Natural killer cell (primary cell): ENCODE measurements at regions not wholly inside any gene's neighbourhood (a gene's known extent, or its start where the extent isn't known, plus 50 kb on each side); places are given as distances from the start of the nearest gene placed in this dataset.

Source experiments
- ATAC-seq, 3 donors: fragments of 150-1000 bp in 2 of 3; fragments of 200-7000 bp in 1 of 3; cut with Tn5 transposase; 1 replicate in 1 of 3; 2 replicates in 2 of 3; pipeline ENCODE4 v1.10.0; 2021; ENCODE audit warnings: mild to moderate bottlenecking in 2 of 3, moderate library complexity in 2 of 3
- DNase-seq, 2 donors: peaks; one replicate each; pipeline versions ENCODE4 v3.0.0 to v3.0.0-alpha.2; 2013 to 2021; ENCODE audit warnings: mixed read lengths in 1 of 2
- H3K27ac ChIP-seq: one replicate; pipeline ENCODE4 v1.5.1; 2013; ENCODE audit warnings: mild to moderate bottlenecking, low read length
- H3K27me3 ChIP-seq: one replicate; pipeline ENCODE4 v1.6.1; 2013; ENCODE audit warnings: low read length; ENCODE audit not compliant: control insufficient read depth, insufficient read depth
- H3K36me3 ChIP-seq: one replicate; pipeline ENCODE4 v1.6.1; 2013; ENCODE audit warnings: low read length; ENCODE audit not compliant: control insufficient read depth, insufficient read depth
- H3K4me1 ChIP-seq: one replicate; pipeline ENCODE4 v1.6.1; 2013; ENCODE audit warnings: low read length; ENCODE audit not compliant: control insufficient read depth, insufficient read depth
- H3K4me3 ChIP-seq: one replicate; pipeline ENCODE4 v1.5.1; 2013; ENCODE audit warnings: low read length
- H3K9me3 ChIP-seq: one replicate; pipeline ENCODE4 v1.6.1; 2013; ENCODE audit warnings: low read length; ENCODE audit not compliant: control insufficient read depth, insufficient read depth
- H3K27ac Mint-ChIP-seq, 2 donors: one replicate each; pipeline ENCODE4 v1.8.0; 2022; ENCODE audit warnings: mild to moderate bottlenecking in 2 of 2, mixed read lengths in 2 of 2, moderate library complexity in 1 of 2
- H3K27me3 Mint-ChIP-seq, 2 donors: one replicate each; pipeline ENCODE4 v1.8.0; 2022; ENCODE audit warnings: low read depth in 2 of 2, mixed read lengths in 2 of 2
- H3K36me3 Mint-ChIP-seq: one replicate; pipeline ENCODE4 v1.8.0; 2022; ENCODE audit warnings: mixed read lengths
- H3K4me1 Mint-ChIP-seq, 2 donors: one replicate each; pipeline ENCODE4 v1.8.0; 2022; ENCODE audit warnings: mixed read lengths in 2 of 2
- H3K4me3 Mint-ChIP-seq: one replicate; pipeline ENCODE4 v1.8.0; 2022; ENCODE audit warnings: mild to moderate bottlenecking, moderate library complexity, mixed read lengths
- H3K9me3 Mint-ChIP-seq, 2 donors: one replicate each; pipeline ENCODE4 v1.8.0; 2022; ENCODE audit warnings: mixed read lengths in 2 of 2
- CTCF ChIP-seq: fragments of 200-600 bp; IDR thresholded peaks from one replicate; pipeline ENCODE4 v1.8.0; 2022; ENCODE audit warnings: antibody characterized with exemption
- WGBS: methylation state at CpG from one replicate; pipeline ENCODE4 v1.1.7; 2013; ENCODE audit warnings: missing lambda C conversion rate; ENCODE audit not compliant: insufficient coverage; 5-methylcytosine and 5-hydroxymethylcytosine counted together
- intact Hi-C: fragments of 100-400 bp; cut with micrococcal nuclease; formaldehyde crosslinking; loops from one replicate; pipeline ENCODE4 v1.14.2; 2022

- Histone ChIP-seq H3K9me3 (no peaks in the 10 kb centered on the region), H3K4me3 (no peak overlapping the region), H3K27me3 (no peaks in the 10 kb centered on the region), H3K27ac (no peak overlapping the region), H3K4me1 (no peaks in the 10 kb centered on the region), H3K36me3 (no peaks in the 10 kb centered on the region)
- no peak for ATAC-seq
- no peaks in the 10 kb centered on the region for H3K4me1 Mint-ChIP-seq
- no peak for TF ChIP-seq CTCF
- peaks cover 2 to 3% of the 10 kb centered on the region in 2 donors for H3K9me3 Mint-ChIP-seq
- peaks cover 0 to under 1% of the 10 kb centered on the region in 2 donors for H3K27me3 Mint-ChIP-seq
- intact Hi-C loops, result no loop called here
- H3K27ac Mint-ChIP-seq, result no peak overlapping the region
- WGBS, result 77% methylated on average over 4 of the region's 4 CpGs
- no peaks in the 10 kb centered on the region for H3K36me3 Mint-ChIP-seq
- H3K4me3 Mint-ChIP-seq, result no peak overlapping the region
- no peak for DNase-seq
Observed at GRCh38 chr15:96807361-96807760, 476.9 kb downstream of the NR2F2 start.

- H3K27ac ChIP-seq, result no peak overlapping the region
- Mint-ChIP-seq H3K9me3 (peaks cover 0 to 4% of the 10 kb centered on the region in 2 donors), H3K4me3 (no peak overlapping the region), H3K36me3 (no peaks in the 10 kb centered on the region), H3K27ac (no peak overlapping the region), H3K4me1 (no peaks in the 10 kb centered on the region), H3K27me3 (peaks cover 0 to 8% of the 10 kb centered on the region in 2 donors)
- TF ChIP-seq CTCF, result no peak
- no peaks in the 10 kb centered on the region for H3K9me3 ChIP-seq
- no CpG with 5 or more reads among the region's 2 CpGs for WGBS
- H3K36me3 ChIP-seq, result no peaks in the 10 kb centered on the region
- H3K27me3 ChIP-seq, result no peaks in the 10 kb centered on the region
- DNase-seq (no peak), ATAC-seq (no peak)
- no peaks in the 10 kb centered on the region for H3K4me1 ChIP-seq
- no peak overlapping the region for H3K4me3 ChIP-seq
- intact Hi-C loops, result no loop called here
Observed at GRCh38 chr15:96817900-96818299, 487.4 kb downstream of the NR2F2 start.

GRCh38 chr15:96818861-96819260, 488.4 kb downstream of the NR2F2 start:
- Mint-ChIP-seq H3K27me3 (peaks cover 0 to 8% of the 10 kb centered on the region in 2 donors), H3K36me3 (no peaks in the 10 kb centered on the region), H3K27ac (no peak overlapping the region), H3K4me1 (no peaks in the 10 kb centered on the region), H3K9me3 (peaks cover 0 to 4% of the 10 kb centered on the region in 2 donors), H3K4me3 (no peak overlapping the region)
- no peak for ATAC-seq
- Histone ChIP-seq H3K4me3 (no peak overlapping the region), H3K4me1 (no peaks in the 10 kb centered on the region), H3K9me3 (no peaks in the 10 kb centered on the region), H3K36me3 (no peaks in the 10 kb centered on the region), H3K27ac (no peak overlapping the region), H3K27me3 (no peaks in the 10 kb centered on the region)
- WGBS, result 82% methylated on average over 3 of the region's 4 CpGs
- TF ChIP-seq CTCF, result no peak
- no peak for DNase-seq
- intact Hi-C loops, result no loop called here

- Histone ChIP-seq H3K9me3 (no peaks in the 10 kb centered on the region), H3K27me3 (no peaks in the 10 kb centered on the region), H3K4me1 (no peaks in the 10 kb centered on the region), H3K36me3 (no peaks in the 10 kb centered on the region), H3K4me3 (no peak overlapping the region), H3K27ac (no peak overlapping the region)
- Mint-ChIP-seq H3K9me3 (peaks cover 0 to 2% of the 10 kb centered on the region in 2 donors), H3K4me3 (no peak overlapping the region), H3K27me3 (no peaks in the 10 kb centered on the region), H3K27ac (no peak overlapping the region), H3K36me3 (no peaks in the 10 kb centered on the region), H3K4me1 (no peaks in the 10 kb centered on the region)
- TF ChIP-seq CTCF, result no peak
- intact Hi-C loops, result no loop called here
- ATAC-seq (no peak), DNase-seq (no peak)
- WGBS, result 84% methylated on average over 5 of the region's 8 CpGs
Observed at GRCh38 chr15:96827981-96828380, 497.5 kb downstream of the NR2F2 start.
